Skin of body (tissue), 1 donor: ENCODE measurements at regions not wholly inside any gene's neighbourhood (a gene's known extent, or its start where the extent isn't known, plus 50 kb on each side); places are given as distances from the start of the nearest gene placed in this dataset.
"Not testable (repeated sequence)": the region's sequence is repeated elsewhere in the genome, so short reads cannot be mapped to it uniquely, and the experiment has no call there.

Experiments used
- DNase-seq: peaks from one replicate; lab custom pipeline; 2025; lab: John Stamatoyannopoulos, UW

DNA sequence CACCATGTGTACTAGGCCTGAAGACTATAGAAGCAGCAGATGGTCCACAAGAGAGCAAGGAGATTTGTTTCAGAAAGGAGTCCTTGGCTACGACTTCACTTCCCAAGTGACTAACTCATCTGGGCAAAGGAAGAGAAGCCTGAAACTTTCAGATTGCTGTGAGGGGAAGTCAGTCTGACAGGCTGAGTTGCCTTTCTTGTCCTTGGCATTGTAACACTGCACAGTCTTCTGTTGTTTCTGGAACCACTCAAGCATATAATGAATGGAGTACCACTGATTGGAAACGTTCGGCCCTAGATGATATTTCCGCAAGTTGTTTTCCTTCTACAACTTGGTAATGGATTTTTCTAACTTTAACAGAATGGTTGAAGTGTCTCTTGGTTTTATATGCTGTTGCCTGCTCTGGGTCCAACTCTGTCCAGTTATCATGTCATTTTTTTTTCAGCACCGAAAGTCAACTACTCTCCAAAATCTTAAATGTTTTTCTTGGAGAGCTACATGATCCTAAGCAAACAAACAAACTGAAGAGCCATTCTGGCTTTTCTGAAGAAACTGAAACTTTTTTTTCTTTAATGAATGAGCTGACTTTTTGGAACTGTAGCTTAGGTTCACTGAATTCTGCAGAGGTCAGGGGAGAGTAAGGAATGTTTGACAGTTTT is 685.7 kb downstream of the MECOM start:
- DNase-seq: no peak

DNA sequence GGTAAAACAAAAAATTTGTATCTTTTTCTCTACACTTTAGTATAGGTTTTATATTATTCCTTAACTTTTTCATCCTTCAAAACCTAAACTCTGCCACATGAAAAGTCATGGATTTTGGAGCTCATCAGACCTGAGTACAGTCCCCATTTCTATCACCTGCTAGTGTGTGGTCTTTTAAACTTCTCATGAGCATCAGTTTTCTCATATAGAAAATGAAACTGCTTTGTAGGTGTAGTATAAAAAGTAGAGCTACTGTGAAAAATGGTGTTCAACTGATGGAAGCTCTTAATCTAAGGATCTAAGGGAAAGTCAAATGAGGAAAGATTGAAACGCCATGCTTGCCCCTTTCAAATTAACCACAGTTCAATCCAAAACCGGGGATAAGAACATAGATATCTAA is 686.5 kb downstream of the MECOM start:
- no peak for DNase-seq

DNA sequence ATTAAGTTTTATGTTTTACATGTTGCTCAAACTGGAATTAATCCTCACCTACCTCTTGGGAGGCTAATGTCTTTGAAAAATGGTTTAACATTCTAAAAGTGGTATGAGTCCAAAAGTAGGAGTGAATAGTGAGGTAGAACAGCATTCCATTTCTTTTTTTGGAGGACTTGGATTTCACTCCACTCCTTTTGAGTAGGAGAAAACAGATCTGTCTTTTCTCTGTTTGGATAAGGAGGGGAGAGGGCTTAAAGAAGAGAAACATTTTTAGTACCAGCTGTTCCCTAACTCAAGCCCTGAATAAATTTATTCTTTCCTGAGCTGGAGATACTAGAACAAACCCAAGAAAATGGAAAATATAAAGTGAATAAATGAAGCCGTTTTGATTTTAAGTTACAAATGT is 687.9 kb downstream of the MECOM start:
- DNase-seq: no peak

DNA sequence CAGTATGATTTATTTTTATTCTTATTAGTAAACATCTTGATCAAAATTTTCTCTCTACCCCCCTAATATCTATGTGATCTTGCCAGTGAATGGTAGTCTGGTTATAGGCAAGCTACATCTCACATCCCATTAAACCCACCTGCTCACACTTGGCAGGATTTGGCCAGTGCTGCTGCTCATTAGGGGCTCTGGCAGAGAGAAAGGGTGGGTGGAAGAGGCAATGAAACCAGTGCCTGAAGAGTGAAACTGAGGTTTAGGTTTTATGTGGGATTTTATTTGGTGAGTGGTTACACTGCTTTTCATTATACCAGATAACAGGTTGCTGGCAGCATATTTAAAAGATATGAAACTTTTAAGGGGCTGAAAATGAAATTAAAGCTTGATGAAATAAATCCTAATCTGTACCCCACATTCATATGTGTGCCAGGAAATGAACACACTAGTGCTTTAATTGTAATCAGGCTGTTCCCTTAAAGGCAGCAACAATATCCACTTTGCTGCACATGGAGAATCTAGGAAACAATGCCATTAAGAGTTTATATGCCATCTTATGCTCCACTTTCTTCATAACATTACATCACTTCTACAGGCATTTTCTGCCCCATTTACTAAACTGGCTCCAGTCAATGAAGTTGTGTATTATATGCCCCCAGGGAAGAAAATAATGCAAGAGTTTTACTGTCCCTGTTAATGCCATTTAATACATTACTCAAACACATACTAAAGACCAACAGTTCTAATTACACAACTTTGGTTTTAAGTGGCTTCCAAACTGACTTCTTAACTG is 688.7 kb downstream of the MECOM start:
- DNase-seq: no peak

DNA sequence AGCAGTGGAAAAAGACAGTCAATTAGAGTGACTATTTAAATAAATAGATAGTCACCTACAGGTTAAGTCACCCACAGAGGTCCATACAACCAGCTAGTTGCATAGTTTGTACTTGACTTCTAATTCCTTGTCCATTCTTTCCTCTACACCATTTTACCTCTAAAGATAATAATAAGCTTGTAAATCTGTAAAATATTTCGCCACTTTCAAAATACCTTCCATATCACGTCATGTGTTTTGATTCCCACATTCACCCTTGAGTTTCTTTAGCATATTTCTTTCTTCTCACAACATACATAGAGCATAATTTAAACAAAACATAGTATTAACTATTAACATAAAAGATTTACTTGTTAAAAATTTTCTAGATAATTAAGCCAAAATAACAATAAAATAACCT is 689.6 kb downstream of the MECOM start:
- no peak for DNase-seq

DNA sequence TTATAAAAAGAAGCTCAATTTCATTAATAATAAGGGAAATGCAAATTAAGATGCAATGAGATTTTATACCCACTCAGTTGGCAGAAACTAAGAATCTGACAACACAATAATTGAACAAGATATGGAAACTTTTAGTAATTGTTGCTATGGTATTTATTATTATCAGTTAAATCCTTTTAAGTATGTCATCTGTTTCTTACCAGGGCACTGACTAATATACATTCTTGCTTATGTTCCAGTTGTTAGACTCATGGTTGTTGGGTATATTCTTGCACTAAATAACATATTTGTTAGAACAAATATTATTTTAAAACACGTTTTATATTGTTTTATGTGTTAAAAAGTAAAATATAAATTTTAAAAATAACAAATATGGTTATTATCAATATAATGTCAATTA is 690.3 kb downstream of the MECOM start:
- no peak for DNase-seq

DNA sequence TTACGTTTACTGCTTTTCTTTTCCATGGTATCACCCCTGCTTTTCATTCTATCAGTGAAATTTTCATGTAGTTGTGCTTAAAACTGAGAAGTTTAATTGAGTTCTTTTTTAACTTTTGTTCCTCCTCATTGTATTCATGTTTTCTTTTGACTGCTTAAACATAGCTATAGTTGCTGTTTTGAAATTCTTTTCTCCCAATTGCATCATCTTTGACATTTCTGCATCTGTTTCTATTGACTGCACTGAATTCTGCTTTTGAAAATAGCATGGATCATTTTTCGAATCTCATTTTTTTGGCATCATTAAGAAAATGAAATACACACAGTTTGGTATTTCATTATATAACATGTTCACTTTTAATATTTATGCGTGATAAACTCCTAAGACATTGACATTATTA is 694.9 kb downstream of the MECOM start:
- DNase-seq: no peak

DNA sequence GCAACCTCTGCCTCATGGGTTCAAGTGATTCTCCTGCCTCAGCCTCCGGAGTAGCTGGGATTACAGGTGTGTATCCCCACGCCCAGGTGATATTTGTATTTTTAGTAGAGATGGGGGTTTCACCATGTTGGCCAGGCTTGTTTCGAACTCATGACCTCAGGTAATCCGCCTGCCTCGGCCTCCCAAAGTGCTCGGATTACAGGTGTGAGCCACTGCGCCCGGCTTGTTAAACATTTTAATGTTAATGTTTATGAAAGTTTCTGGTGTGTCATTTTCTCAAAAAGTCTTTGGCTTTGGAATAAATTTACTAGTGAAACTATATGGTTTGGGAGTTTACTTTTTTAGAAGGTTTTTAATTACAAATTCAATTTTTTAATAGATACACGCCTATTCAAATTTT is 698.8 kb downstream of the MECOM start:
- DNase-seq: no peak

DNA sequence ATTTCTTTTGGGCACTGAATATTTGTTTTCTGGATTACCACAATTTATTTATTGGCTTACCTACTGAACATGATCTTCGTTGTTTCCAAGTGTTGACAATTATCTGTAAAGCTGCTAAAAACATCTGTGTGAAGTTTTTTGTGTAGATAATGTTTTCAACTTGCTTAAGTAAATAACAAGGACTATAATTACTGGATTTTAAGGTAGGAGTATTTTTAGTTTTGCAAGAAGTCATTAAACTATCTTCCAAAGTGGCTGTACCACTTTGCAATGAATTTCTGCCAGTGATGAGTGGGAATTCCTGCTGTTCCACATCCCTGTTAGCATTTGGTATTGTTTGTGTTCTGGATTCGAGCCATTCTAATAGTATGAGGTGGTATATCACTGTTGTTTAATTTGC is 702.2 kb downstream of the MECOM start:
- no peak for DNase-seq

DNA sequence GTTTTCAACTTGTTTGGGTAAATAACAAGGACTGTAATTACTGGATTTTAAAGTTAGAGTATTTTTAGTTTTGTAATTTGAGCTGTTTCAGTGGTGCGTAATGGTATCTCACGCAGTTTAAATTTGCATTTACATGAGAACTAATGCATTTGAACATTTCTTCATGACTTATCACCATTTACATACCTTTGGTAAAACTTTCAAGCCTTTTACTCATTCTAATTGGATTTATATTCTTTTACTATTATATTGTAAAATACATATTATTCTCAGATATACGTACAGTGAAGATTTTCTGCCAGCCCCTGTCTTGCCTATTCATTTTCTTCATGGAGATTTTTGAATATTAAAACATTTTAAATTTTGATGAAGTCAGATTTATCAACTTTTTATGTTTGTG is 703.8 kb downstream of the MECOM start:
- no peak for DNase-seq

DNA sequence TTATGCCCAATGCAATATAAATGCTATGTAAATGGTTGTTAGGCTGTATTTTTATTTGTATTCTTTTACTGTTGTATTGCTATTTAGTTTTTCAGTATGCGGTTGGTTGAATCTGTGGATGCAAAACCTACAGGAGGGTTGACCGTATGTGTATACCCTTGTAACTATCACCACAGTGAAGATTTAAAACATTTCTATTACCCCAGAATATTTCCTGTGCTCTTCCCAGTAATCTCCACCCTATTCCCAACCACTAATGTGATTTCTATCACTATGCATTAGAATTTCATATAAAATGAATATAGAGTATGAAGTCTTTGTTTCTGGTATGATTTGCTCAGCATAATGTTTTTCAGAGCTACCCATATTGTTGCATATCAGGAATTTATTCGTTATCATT is 705.0 kb downstream of the MECOM start:
- DNase-seq: no peak

DNA sequence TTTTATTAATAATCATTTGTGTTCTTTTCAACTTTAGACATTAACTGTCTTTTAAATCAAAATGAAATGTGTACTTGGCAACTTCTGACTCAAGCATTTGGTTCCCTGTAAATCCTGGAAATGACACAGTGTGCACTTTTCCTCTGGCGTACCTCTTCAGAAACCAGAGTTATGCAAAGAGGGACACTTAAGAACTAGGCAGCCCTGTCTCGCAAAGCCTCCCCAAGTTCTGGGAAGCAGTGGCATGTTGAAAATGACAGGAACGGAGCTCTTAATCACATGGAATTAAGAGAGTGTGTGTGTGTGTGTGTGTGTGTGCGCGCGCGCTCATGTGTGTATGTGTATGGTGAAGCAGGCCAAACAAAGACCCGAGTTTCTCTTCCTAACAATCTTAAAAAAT is 707.4 kb downstream of the MECOM start:
- DNase-seq: no peak

DNA sequence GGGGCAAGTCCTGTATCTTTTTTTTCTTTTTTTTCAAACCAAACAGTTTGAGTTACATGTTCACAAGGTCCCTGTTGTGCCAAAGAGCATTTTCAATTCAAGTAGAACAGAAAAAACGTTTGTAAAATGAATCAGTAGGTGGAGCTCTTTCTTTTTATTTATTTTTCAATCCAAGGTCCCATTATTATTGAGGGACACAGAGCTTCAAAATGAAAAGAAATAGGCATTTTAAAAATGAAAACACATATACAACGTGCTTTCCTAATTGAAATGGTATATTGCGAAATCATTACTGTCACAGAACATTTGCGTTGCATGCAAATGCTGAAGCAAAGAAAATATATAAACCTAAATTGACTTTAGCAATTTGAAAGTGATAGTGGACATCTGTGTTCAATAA is 711.0 kb downstream of the MECOM start:
- no peak for DNase-seq

DNA sequence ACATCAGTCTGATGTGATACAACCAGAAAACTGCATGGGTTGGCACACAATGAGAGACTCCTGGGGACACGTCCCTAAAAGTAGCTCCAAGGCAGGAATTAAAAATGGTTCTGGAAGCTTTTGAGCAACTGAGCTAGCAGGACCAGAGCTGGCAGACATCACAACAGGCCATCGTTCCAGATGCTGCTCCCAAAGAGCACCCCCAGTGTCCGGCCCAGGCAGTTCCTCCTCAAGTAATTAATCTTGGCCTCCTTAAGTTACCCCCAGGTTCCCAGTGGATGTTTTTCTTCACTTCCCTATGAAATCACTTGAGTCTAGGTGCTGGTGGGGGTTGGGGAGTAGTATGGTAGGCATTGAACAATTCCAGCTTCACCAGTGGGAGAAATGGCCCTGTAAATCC is 711.6 kb downstream of the MECOM start:
- DNase-seq: no peak

DNA sequence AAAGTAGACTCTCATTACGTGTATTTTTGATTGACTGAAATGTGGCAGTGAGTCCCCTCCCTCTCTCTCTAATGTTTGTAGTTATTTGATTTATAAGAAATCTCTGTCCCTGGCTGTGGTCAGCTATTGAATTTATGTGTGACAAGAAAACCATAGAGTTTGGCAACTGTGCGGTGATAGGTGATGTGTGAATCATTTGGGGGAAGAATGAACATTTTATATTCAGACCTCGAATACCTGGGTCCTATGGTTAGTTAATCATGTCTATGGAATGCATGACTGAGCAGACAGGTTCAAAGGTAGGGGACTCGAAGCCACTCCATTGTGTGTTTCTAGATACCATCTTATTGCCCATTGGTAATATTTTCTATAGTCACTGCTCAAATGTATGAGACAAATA is 712.1 kb downstream of the MECOM start:
- no peak for DNase-seq

DNA sequence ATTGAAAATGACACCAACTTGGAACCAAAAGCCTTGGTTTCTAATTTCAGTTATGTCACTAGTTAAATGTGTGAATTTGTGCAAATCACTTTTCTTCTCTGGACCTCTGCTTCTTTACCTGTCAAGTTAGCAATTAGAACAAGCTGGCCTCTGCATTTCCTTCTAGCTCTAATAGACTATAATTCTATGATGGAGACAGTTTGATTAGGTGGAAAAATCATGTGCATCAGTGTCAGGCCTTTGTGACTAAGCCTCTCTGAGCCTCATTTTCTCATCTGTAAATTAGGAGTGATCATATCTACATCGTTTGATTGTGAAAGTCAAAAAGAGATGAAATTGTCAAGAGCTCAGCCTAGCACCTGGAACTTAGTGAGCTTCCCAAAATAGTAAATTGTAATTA is 712.9 kb downstream of the MECOM start:
- no peak for DNase-seq

DNA sequence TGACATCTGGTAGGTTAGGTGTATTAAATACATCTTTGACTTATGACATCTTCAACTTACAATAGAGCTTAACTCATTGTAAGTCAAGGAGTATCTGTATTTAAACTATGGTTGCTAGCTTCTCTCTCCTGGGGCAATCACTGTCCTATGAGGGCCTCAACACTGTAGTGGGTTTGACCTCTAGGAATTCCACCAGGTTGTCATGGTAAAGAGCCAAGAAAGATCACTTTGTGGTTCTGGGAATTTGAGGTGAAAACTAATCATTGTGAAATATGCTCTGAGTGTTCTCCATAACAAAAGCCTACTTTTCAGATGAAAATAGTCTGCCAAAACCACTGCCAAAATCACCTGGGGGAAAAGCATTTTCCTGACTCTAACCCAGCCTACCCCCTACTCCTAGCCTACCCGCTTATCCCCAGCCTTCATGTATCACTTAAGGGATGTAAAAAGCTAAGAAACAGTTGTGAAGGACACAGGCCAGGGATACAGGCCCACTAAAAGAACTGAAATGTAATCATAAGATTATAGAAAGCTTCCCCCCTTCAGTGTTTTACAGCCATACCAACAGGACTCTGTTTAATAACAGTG is 723.8 kb downstream of the MECOM start:
- DNase-seq: no peak

DNA sequence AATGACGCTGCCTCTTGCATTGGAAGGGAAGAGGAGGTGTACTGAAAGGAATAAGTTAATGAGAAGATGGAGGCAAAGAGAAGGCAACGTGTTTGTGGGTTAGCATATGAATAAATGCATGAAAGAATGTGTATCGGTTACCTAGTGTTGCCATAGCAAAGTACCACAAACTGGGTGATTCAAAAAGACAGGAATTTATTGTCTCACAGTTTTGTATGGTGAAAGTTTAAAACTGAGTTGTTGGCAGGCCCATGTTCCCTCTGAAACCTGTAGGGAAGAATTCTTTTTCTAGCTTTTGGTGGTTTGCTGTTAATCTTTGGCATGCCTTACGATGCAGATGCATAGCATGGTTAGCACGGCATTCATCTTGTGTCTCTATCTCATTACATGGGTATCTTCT is 729.9 kb downstream of the MECOM start:
- DNase-seq: no peak

DNA sequence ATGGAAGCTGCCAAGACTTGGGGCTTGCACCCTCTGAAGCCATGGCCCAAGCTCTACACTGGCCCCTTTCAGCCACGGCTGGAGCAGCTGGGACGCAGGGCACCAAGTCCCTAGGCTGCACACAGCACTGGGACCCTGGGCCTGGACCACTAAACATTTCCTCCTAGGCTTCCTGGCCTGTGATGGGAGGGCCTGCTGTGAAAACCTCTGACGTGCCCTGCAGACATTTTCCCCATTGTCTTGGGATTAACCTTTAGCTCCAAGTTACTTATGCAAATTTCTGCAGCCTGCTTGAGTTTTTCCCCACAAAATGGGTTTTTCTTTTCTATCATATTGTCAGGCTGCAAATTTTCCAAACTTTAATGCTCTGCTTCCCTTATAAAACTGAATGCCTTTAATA is 733.5 kb downstream of the MECOM start:
- DNase-seq: not testable (repeated sequence)

DNA sequence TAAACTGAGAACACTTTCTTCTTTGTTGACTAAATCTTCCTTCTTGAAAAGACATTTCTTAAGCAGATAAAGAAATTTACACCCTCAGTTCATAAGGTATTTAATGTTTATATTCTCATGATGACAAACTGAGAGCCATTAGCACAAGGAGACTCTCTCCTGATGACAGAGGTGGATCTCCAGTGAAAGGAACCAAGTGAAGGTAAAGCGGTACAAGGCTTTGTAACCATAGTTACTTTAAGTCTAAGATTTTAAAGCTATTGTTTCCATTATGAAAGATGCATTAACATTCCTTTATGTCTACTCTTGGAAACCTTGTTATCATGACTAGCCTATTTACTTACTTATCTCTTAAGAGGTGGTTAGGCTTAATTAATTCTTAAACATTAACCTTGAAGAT is 737.1 kb downstream of the MECOM start:
- DNase-seq: no peak

DNA sequence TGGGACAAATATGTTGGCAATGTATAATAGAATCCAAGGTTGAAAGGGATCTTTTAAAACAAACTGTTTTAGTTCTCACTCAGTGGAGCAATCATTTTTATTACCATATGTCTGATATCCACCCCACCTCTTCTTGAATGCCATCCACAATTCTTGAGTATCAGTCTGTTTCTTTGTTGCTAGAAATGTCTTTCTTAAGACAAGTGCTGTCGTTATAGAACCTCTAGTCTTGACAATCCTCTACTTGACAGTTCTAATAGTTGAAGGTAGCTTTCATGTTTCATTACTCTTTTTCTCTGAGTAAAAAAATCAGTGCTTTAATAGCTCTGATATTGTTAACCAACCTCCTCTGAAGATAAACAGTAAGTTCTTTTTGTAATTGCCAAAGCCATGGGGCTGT is 737.9 kb downstream of the MECOM start:
- no peak for DNase-seq

DNA sequence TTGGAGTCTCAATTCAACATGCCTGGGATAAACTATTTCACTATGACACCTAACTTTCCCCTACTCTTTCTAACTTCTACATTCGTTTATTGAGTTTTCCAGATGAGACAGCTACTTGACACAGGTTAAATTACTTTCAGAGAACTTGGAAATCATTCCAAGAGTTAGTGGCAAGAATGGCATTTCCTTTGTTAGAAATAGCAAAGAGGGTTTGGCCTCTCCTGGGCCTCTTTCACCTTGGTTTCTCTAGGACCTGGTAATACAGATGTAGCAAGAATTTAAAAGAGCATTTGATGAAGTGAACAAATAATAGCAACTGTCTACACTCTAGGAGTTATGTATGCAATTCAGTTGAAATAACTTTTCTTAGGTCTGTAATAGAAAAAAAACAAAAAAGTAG is 748.9 kb downstream of the MECOM start:
- DNase-seq: no peak

DNA sequence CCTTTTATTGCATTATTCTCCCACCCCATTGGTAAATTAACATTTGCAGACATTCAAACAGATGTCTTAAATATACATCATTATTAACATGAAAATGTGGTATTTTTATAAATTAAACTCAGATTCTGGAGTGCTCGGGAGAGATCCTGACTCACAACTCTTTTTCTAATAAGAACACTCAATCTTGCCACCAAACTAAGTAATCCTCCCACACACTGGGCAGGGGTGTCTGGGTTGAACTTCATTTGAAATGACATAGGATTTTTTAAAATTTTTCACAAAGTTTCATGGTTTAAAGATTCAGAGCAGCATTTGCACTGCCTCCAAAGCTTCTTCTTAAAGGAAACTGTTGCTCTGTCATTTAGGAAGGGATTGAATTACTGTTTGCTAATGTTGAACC is 754.3 kb downstream of the MECOM start:
- no peak for DNase-seq
